Esophagus squamous epithelium (tissue), 5 donors: ENCODE measurements at regions not wholly inside any gene's neighbourhood (a gene's known extent, or its start where the extent isn't known, plus 50 kb on each side); places are given as distances from the start of the nearest gene placed in this dataset.
"Not testable (repeated sequence)": the region's sequence is repeated elsewhere in the genome, so short reads cannot be mapped to it uniquely, and the experiment has no call there.

Experiments used
- DNase-seq: peaks from one replicate; lab custom pipeline; 2025; lab: John Stamatoyannopoulos, UW
- H3K27ac ChIP-seq, 4 donors: fragments of 200-600 bp; sonication (generic); one replicate each; pipeline ENCODE4 v1.5.1; 2016 to 2019; ENCODE audit warnings: mild to moderate bottlenecking in 1 of 4
- H3K27me3 ChIP-seq, 4 donors: fragments of 200-600 bp; sonication (generic); 1 replicate in 3 of 4; 2 replicates in 1 of 4; pipeline versions ENCODE4 v1.5.1 to v1.6.0; 2017 to 2021; ENCODE audit warnings: antibody characterized with exemption in 1 of 4
- H3K36me3 ChIP-seq, 3 donors: fragments of 200-600 bp; sonication (generic); one replicate each; pipeline ENCODE4 v1.5.1; 2016 to 2019
- H3K4me1 ChIP-seq, 3 donors: fragments of 200-600 bp; sonication (generic); one replicate each; pipeline ENCODE4 v1.5.1; 2017 to 2019
- H3K4me3 ChIP-seq, 4 donors: fragments of 200-600 bp; sonication (generic); 1 replicate in 3 of 4; 2 replicates in 1 of 4; pipeline ENCODE4 v1.5.1; 2016 to 2019; ENCODE audit warnings: mild to moderate bottlenecking in 2 of 4, moderate library complexity in 1 of 4
- H3K9me3 ChIP-seq, 3 donors: fragments of 200-600 bp; sonication (generic); one replicate each; pipeline ENCODE4 v1.5.1; 2016 to 2019
- CTCF ChIP-seq, 6 experiments: fragments of 450-650 bp in 4 of 6; fragments of 200-600 bp in 2 of 6; sonication (generic) in 2 of 6; IDR thresholded peaks; one replicate each; pipeline ENCODE4 v1.5.1; 2016 to 2019; ENCODE audit warnings: antibody characterized with exemption in 6 of 6, mild to moderate bottlenecking in 4 of 6, moderate library complexity in 4 of 6
- POLR2A ChIP-seq, 4 donors: fragments of 450-650 bp; IDR thresholded peaks; one replicate each; pipeline ENCODE4 v1.6.1; 2017; ENCODE audit warnings: antibody characterized with exemption in 4 of 4, mild to moderate bottlenecking in 4 of 4, moderate library complexity in 3 of 4
- WGBS, 2 donors: methylation state at CpG; one replicate each; pipeline ENCODE4 v1.1.5; 2018; 5-methylcytosine and 5-hydroxymethylcytosine counted together
- intact Hi-C: fragments of 100-400 bp; cut with DNase I; formaldehyde crosslinking; loops from one replicate; pipeline ENCODE4 v1.15.0; 2022
- donor health status: DM: yes; HTN: yes; CAD: no.

GRCh38 chr9:92206488-92206887, 87.0 kb downstream of the IARS1 start:
- no peak for DNase-seq
- H3K9me3 ChIP-seq, result no peaks in the 10 kb centered on the region
- TF ChIP-seq POLR2A (IDR thresholded peaks at IDR 0.05), result no peak
- no peak for TF ChIP-seq CTCF (IDR thresholded peaks at IDR 0.05)
- H3K36me3 ChIP-seq, result peaks cover 9 to 39% (median 19%) of the 10 kb centered on the region in 3 donors
- intact Hi-C loops, result no loop called here
- no peaks in the 10 kb centered on the region for H3K27me3 ChIP-seq
- H3K4me3 ChIP-seq, result no peak overlapping the region
- H3K4me1 ChIP-seq, result no peaks in the 10 kb centered on the region
- no peak overlapping the region for H3K27ac ChIP-seq
- 42 to 85% methylated on average over 1 of the region's 1 CpG for whole genome bisulfite sequencing, 2 donors

GRCh38 chr9:92203887-92204286, 88.7 kb upstream of the SPTLC1 start:
- H3K9me3 ChIP-seq, H3K4me1 ChIP-seq, H3K4me3 ChIP-seq, intact Hi-C loops, DNase-seq, H3K27me3 ChIP-seq, H3K27ac ChIP-seq: not testable (repeated sequence)
- peaks cover 2 to 13% (median 3%) of the 10 kb centered on the region in 3 donors for H3K36me3 ChIP-seq
- 83 to 94% methylated on average over 1 of the region's 1 CpG for WGBS, 2 donors

GRCh38 chr9:92198237-92198636, 83.0 kb upstream of the SPTLC1 start:
- H3K9me3 ChIP-seq, intact Hi-C loops, H3K27me3 ChIP-seq, H3K36me3 ChIP-seq, H3K27ac ChIP-seq, DNase-seq, H3K4me1 ChIP-seq, H3K4me3 ChIP-seq: not testable (repeated sequence)

- Histone ChIP-seq H3K27me3 (peaks cover 0 to 4% (median 0%) of the 10 kb centered on the region in 4 donors), H3K36me3 (no peaks in the 10 kb centered on the region), H3K4me1 (no peaks in the 10 kb centered on the region), H3K27ac (no peak overlapping the region), H3K4me3 (no peak overlapping the region), H3K9me3 (peaks cover 0 to 7% (median 0%) of the 10 kb centered on the region in 3 donors)
- TF ChIP-seq CTCF (IDR thresholded peaks at IDR 0.05), result no peak
- no peak for TF ChIP-seq POLR2A (IDR thresholded peaks at IDR 0.05)
- no peak for DNase-seq
- 50 to 82% methylated on average over 1 of the region's 1 CpG for WGBS, 2 donors
- intact Hi-C loops, result no loop called here
Observed at GRCh38 chr9:92196909-92197308, 81.7 kb upstream of the SPTLC1 start.

GRCh38 chr9:92196400-92196799, 81.2 kb upstream of the SPTLC1 start:
- no peak overlapping the region for H3K27ac ChIP-seq
- no peak overlapping the region for H3K4me3 ChIP-seq
- intact Hi-C loops, result no loop called here
- H3K27me3 ChIP-seq, result peaks cover 0 to 4% (median 0%) of the 10 kb centered on the region in 4 donors
- no peak for DNase-seq
- no peaks in the 10 kb centered on the region for H3K36me3 ChIP-seq
- H3K9me3 ChIP-seq, result peaks cover 0 to 7% (median 0%) of the 10 kb centered on the region in 3 donors
- no peaks in the 10 kb centered on the region for H3K4me1 ChIP-seq
- TF ChIP-seq CTCF (IDR thresholded peaks at IDR 0.05) (no peak), POLR2A (IDR thresholded peaks at IDR 0.05) (no peak)

GRCh38 chr9:92191801-92192200, 76.6 kb upstream of the SPTLC1 start:
- TF ChIP-seq POLR2A (IDR thresholded peaks at IDR 0.05) (no peak), CTCF (IDR thresholded peaks at IDR 0.05) (no peak)
- no peak overlapping the region for H3K27ac ChIP-seq

More at GRCh38 chr9:92191801-92192200, 76.6 kb upstream of the SPTLC1 start:
- intact Hi-C loops, result no loop called here
- no peaks in the 10 kb centered on the region for H3K4me1 ChIP-seq
- DNase-seq, result no peak
- no peak overlapping the region for H3K4me3 ChIP-seq
- H3K9me3 ChIP-seq, result no peaks in the 10 kb centered on the region
- 70 to 71% methylated on average over 6 of the region's 6 CpGs for WGBS, 2 donors
- peaks cover 0 to 22% (median 0%) of the 10 kb centered on the region in 4 donors for H3K27me3 ChIP-seq
- no peaks in the 10 kb centered on the region for H3K36me3 ChIP-seq
